ENCODE measurements at regions not wholly inside any gene's neighbourhood (a gene's known extent, or its start where the extent isn't known, plus 50 kb on each side); places are given as distances from the start of the nearest gene placed in this dataset.

GRCh38 chr4:137664046-137664387 is 131.7 kb upstream of the PCDH18 start:
- ATAC-seq, result no peak

GRCh38 chr4:137663251-137664045 is 131.2 kb upstream of the PCDH18 start:
- no peak for ATAC-seq

- no peak for ATAC-seq
These were observed 129.4 kb upstream of the PCDH18 start for GRCh38 chr4:137661693-137662092.

- ATAC-seq, result no peak
These were observed 127.9 kb upstream of the PCDH18 start for GRCh38 chr4:137660211-137660610.

- no peak for ATAC-seq
These were observed 127.1 kb upstream of the PCDH18 start for GRCh38 chr4:137659431-137659830.

GRCh38 chr4:137656661-137657060 is 124.4 kb upstream of the PCDH18 start:
- no peak for ATAC-seq

GRCh38 chr4:137655302-137655701 is 123.0 kb upstream of the PCDH18 start:
- ATAC-seq, result no peak

GRCh38 chr4:137651128-137651527 is 118.8 kb upstream of the PCDH18 start:
- no peak for ATAC-seq

GRCh38 chr4:137649711-137650450 is 117.6 kb upstream of the PCDH18 start:
- no peak for ATAC-seq

GRCh38 chr4:137648531-137648930 is 116.2 kb upstream of the PCDH18 start:
- no peak for ATAC-seq

- ATAC-seq, result no peak
These were observed 115.1 kb upstream of the PCDH18 start for GRCh38 chr4:137647375-137647774.

- ATAC-seq, result no peak
These were observed 111.9 kb upstream of the PCDH18 start for GRCh38 chr4:137644201-137644600.

GRCh38 chr4:137641544-137641943 is 109.2 kb upstream of the PCDH18 start:
- ATAC-seq, result no peak

GRCh38 chr4:137640838-137641158 is 108.5 kb upstream of the PCDH18 start:
- no peak for ATAC-seq

GRCh38 chr4:137640156-137640837 is 108.0 kb upstream of the PCDH18 start:
- peak; percentile 69 for ATAC-seq

GRCh38 chr4:137638934-137639333 is 106.6 kb upstream of the PCDH18 start:
- ATAC-seq, result no peak

- ATAC-seq, result no peak
These were observed 103.3 kb upstream of the PCDH18 start for GRCh38 chr4:137635601-137636000.

GRCh38 chr4:137635108-137635507 is 102.8 kb upstream of the PCDH18 start:
- no peak for ATAC-seq

GRCh38 chr4:137632842-137633241 is 100.5 kb upstream of the PCDH18 start:
- no peak for ATAC-seq

- ATAC-seq, result no peak
These were observed 99.3 kb upstream of the PCDH18 start for GRCh38 chr4:137631605-137632004.

- no peak for ATAC-seq
These were observed 98.0 kb upstream of the PCDH18 start for GRCh38 chr4:137630252-137630651.

- no peak for ATAC-seq
These were observed 95.6 kb upstream of the PCDH18 start for GRCh38 chr4:137627739-137628460.
